DOHH2 (cell line): ENCODE measurements at regions not wholly inside any gene's neighbourhood (a gene's known extent, or its start where the extent isn't known, plus 50 kb on each side); places are given as distances from the start of the nearest gene placed in this dataset.

ENCODE experiments used
- H3F3A ChIP-seq: fragments of 200-600 bp; sonication (generic), shearing (Covaris generic); 2 replicates; pipeline ENCODE4 v1.6.0; 2016; ENCODE audit warnings: antibody characterized with exemption, mild to moderate bottlenecking; ENCODE audit not compliant: control insufficient read depth, insufficient read depth
- H3K27ac ChIP-seq: fragments of 200-600 bp; sonication (generic); 2 replicates; pipeline ENCODE4 v1.5.1; 2014; ENCODE audit warnings: low read depth, mild to moderate bottlenecking, low read length, moderate library complexity
- H3K27me3 ChIP-seq: fragments of 200-600 bp; sonication (generic); 2 replicates; pipeline ENCODE4 v1.6.1; 2014; ENCODE audit warnings: mild to moderate bottlenecking, low read length, mixed read lengths; ENCODE audit not compliant: control insufficient read depth
- H3K36me3 ChIP-seq: fragments of 200-600 bp; sonication (generic); 2 replicates; pipeline ENCODE4 v1.6.1; 2014; ENCODE audit warnings: mild to moderate bottlenecking, low read length, moderate library complexity, mixed read lengths; ENCODE audit not compliant: control insufficient read depth
- H3K4me1 ChIP-seq: fragments of 200-600 bp; sonication (generic); 2 replicates; pipeline ENCODE4 v1.6.1; 2014; ENCODE audit warnings: mild to moderate bottlenecking, low read length, mixed read lengths; ENCODE audit not compliant: control insufficient read depth
- H3K4me2 ChIP-seq: fragments of 200-600 bp; sonication (generic); 2 replicates; pipeline ENCODE4 v1.6.0; 2014; ENCODE audit warnings: mild to moderate bottlenecking, low read length, moderate library complexity
- H3K4me3 ChIP-seq: fragments of 200-600 bp; sonication (generic); 2 replicates; pipeline ENCODE4 v1.5.1; 2014; ENCODE audit warnings: mild to moderate bottlenecking, low read length, mixed read lengths
- H3K79me2 ChIP-seq: fragments of 200-600 bp; sonication (generic); 2 replicates; pipeline ENCODE4 v1.6.1; 2014; ENCODE audit warnings: mild to moderate bottlenecking, low read length, mixed read lengths; ENCODE audit not compliant: control insufficient read depth
- H3K9me2 ChIP-seq: fragments of 200-600 bp; sonication (generic); replicated peaks from 2 replicates; pipeline ENCODE4 v1.6.1; 2014; ENCODE audit warnings: mild to moderate bottlenecking, low read length, mixed read lengths; ENCODE audit not compliant: control insufficient read depth
- H3K9me3 ChIP-seq: fragments of 200-600 bp; sonication (generic); 2 replicates; pipeline ENCODE4 v1.6.1; 2014; ENCODE audit warnings: antibody characterized with exemption, low read length, mixed read lengths; ENCODE audit not compliant: control insufficient read depth, insufficient read depth
- H4K20me1 ChIP-seq: fragments of 200-600 bp; sonication (generic); 2 replicates; pipeline ENCODE4 v1.6.0; 2014; ENCODE audit warnings: low read depth, mild to moderate bottlenecking, antibody characterized with exemption, low read length, moderate library complexity; ENCODE audit not compliant: control insufficient read depth, insufficient read depth
- EZH2phosphoT487 ChIP-seq: fragments of 200-600 bp; sonication (generic); IDR thresholded peaks from 2 replicates; pipeline ENCODE4 v1.6.1; 2017; ENCODE audit warnings: borderline replicate concordance, mild to moderate bottlenecking, antibody characterized with exemption, low read length, moderate library complexity, mixed read lengths
- TF ChIP-seq, protein P1 (sequence below): fragments of 200-600 bp; sonication (generic); IDR thresholded peaks from one replicate; pipeline ENCODE4 v1.5.1; 2014; ENCODE audit warnings: antibody characterized with exemption, mild to moderate bottlenecking, low read depth, low read length; ENCODE audit not compliant: poor library complexity, severe bottlenecking

- Histone ChIP-seq H4K20me1 (no peaks in the 10 kb centered on the region), H3K27me3 (no peaks in the 10 kb centered on the region), H3F3A (no peaks in the 10 kb centered on the region), H3K9me3 (0 out of 2 replicates have a peak, but pooled peaks cover 2% of the 10 kb centered on the region), H3K79me2 (no peaks in the 10 kb centered on the region), H3K27ac (no peak overlapping the region), H3K4me2 (no peak overlapping the region), H3K36me3 (no peaks in the 10 kb centered on the region), H3K9me2 (no peaks in the 10 kb centered on the region), H3K4me1 (no peaks in the 10 kb centered on the region), H3K4me3 (no peak overlapping the region)
- TF ChIP-seq, protein P1, sequence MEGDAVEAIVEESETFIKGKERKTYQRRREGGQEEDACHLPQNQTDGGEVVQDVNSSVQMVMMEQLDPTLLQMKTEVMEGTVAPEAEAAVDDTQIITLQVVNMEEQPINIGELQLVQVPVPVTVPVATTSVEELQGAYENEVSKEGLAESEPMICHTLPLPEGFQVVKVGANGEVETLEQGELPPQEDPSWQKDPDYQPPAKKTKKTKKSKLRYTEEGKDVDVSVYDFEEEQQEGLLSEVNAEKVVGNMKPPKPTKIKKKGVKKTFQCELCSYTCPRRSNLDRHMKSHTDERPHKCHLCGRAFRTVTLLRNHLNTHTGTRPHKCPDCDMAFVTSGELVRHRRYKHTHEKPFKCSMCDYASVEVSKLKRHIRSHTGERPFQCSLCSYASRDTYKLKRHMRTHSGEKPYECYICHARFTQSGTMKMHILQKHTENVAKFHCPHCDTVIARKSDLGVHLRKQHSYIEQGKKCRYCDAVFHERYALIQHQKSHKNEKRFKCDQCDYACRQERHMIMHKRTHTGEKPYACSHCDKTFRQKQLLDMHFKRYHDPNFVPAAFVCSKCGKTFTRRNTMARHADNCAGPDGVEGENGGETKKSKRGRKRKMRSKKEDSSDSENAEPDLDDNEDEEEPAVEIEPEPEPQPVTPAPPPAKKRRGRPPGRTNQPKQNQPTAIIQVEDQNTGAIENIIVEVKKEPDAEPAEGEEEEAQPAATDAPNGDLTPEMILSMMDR = no peak
- no peak for TF ChIP-seq EZH2phosphoT487
Measured at GRCh38 chr1:86288586-86289147, 107.5 kb downstream of the ODF2L start.

DNA sequence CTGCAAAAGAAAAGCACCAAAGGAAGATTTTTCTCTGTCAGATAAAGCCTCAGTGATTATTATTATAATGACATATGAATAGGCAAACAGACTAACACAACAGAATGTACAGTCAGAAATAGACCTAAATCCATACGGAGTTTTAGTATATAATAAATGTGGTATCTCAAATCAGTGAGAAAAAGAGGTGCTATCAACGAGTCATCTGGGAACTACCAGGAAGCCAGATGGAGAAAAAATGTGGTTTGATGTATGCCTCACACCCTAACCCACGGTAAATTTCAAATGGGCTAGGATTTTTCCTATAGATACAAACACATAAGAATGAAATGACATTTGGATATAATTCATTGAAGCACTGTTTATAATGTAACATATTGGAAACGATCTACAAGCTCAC is 110.3 kb downstream of the ODF2L start:
- no peak for TF ChIP-seq EZH2phosphoT487
- TF ChIP-seq, protein P1 = no peak
- Histone ChIP-seq H3K4me2 (no peak overlapping the region), H3K4me1 (no peaks in the 10 kb centered on the region), H3K4me3 (no peak overlapping the region), H3K79me2 (no peaks in the 10 kb centered on the region), H3F3A (no peaks in the 10 kb centered on the region), H3K9me2 (no peaks in the 10 kb centered on the region), H3K27me3 (no peaks in the 10 kb centered on the region), H4K20me1 (no peaks in the 10 kb centered on the region), H3K9me3 (0 out of 2 replicates have a peak, but pooled peaks cover 2% of the 10 kb centered on the region), H3K27ac (no peak overlapping the region), H3K36me3 (no peaks in the 10 kb centered on the region)

DNA sequence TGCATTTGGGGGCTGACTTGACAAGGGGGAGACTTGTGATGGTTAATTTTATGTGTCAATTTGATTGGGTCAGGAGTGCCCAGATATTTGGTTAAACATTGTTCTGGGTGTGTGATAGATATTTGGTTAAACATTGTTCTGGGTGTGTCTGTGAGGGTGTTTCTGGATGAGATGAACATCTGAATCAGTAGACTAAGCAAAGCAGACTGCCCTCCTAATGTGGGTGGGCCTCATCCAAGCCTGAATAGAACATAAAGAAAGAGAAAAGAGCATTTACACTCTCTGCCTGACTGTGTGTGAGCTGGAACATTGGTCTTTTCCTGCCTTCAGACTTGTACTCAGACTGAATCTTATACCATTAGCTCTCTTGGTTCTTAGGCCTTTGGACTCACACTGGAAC is 113.5 kb downstream of the ODF2L start:
- no peak overlapping the region for H3K4me3 ChIP-seq
- H3K4me2 ChIP-seq = no peak overlapping the region
- H3K36me3 ChIP-seq = no peaks in the 10 kb centered on the region
- H3F3A ChIP-seq = no peaks in the 10 kb centered on the region
- H3K9me2 ChIP-seq = no peaks in the 10 kb centered on the region
- H3K4me1 ChIP-seq = no peaks in the 10 kb centered on the region
- H4K20me1 ChIP-seq = no peaks in the 10 kb centered on the region
- no peaks in the 10 kb centered on the region for H3K79me2 ChIP-seq
- TF ChIP-seq EZH2phosphoT487 = no peak
- TF ChIP-seq, protein P1 = no peak
- H3K27me3 ChIP-seq = no peaks in the 10 kb centered on the region
- 0 out of 2 replicates have a peak, but pooled peaks cover 2% of the 10 kb centered on the region for H3K9me3 ChIP-seq
- no peak overlapping the region for H3K27ac ChIP-seq

GRCh38 chr1:86277936-86278335 is 118.2 kb downstream of the ODF2L start:
- no peak overlapping the region for H3K4me3 ChIP-seq
- no peaks in the 10 kb centered on the region for H3K4me1 ChIP-seq
- no peaks in the 10 kb centered on the region for H3K27me3 ChIP-seq
- no peak overlapping the region for H3K4me2 ChIP-seq
- no peaks in the 10 kb centered on the region for H3K36me3 ChIP-seq
- no peaks in the 10 kb centered on the region for H4K20me1 ChIP-seq
- H3K9me2 ChIP-seq = no peaks in the 10 kb centered on the region
- H3K27ac ChIP-seq = no peak overlapping the region
- H3K79me2 ChIP-seq = no peaks in the 10 kb centered on the region
- no peaks in the 10 kb centered on the region for H3K9me3 ChIP-seq
- no peaks in the 10 kb centered on the region for H3F3A ChIP-seq
- no peak for TF ChIP-seq EZH2phosphoT487
